Tibial artery (tissue), 4 donors: ENCODE measurements at regions not wholly inside any gene's neighbourhood (a gene's known extent, or its start where the extent isn't known, plus 50 kb on each side); places are given as distances from the start of the nearest gene placed in this dataset.

Experiments
- DNase-seq, 2 donors: peaks; one replicate each; pipeline ENCODE4 v3.0.0-alpha.2; 2019
- H3K27ac ChIP-seq, 2 donors: fragments of 200-600 bp; sonication (generic) in 1 of 2; 1 replicate in 1 of 2; 2 replicates in 1 of 2; pipeline ENCODE4 v1.5.1; 2018 to 2019; ENCODE audit warnings: mild to moderate bottlenecking in 1 of 2
- H3K27me3 ChIP-seq, 2 donors: fragments of 200-600 bp; sonication (generic) in 1 of 2; one replicate each; pipeline versions ENCODE4 v1.5.1 to v1.6.0; 2016 to 2019
- H3K36me3 ChIP-seq, 3 donors: fragments of 200-600 bp; sonication (generic) in 2 of 3; one replicate each; pipeline ENCODE4 v1.5.1; 2016 to 2019; ENCODE audit warnings: mild to moderate bottlenecking in 2 of 3
- H3K4me1 ChIP-seq, 4 donors: fragments of 200-600 bp; sonication (generic) in 2 of 4; 1 replicate in 3 of 4; 2 replicates in 1 of 4; pipeline ENCODE4 v1.5.1; 2016 to 2019
- H3K4me3 ChIP-seq, 2 donors: fragments of 200-600 bp; sonication (generic) in 1 of 2; 1 replicate in 1 of 2; 2 replicates in 1 of 2; pipeline ENCODE4 v1.5.1; 2018 to 2019; ENCODE audit warnings: mild to moderate bottlenecking in 2 of 2
- H3K9me3 ChIP-seq, 3 donors: fragments of 200-600 bp; sonication (generic) in 1 of 3; one replicate each; pipeline ENCODE4 v1.5.1; 2016 to 2019
- intact Hi-C: fragments of 100-400 bp; cut with DNase I; formaldehyde crosslinking; loops from one replicate; pipeline ENCODE4 v1.15.0; 2023; ENCODE audit warnings: low total_unique reads
- TF ChIP-seq, protein P1 (sequence below), 2 experiments: fragments of 200-600 bp in 1 of 2; fragments of 450-650 bp in 1 of 2; IDR thresholded peaks; one replicate each; pipeline ENCODE4 v1.5.1; 2017 to 2019; ENCODE audit warnings: antibody characterized with exemption in 2 of 2, mild to moderate bottlenecking in 1 of 2, moderate library complexity in 1 of 2

DNA sequence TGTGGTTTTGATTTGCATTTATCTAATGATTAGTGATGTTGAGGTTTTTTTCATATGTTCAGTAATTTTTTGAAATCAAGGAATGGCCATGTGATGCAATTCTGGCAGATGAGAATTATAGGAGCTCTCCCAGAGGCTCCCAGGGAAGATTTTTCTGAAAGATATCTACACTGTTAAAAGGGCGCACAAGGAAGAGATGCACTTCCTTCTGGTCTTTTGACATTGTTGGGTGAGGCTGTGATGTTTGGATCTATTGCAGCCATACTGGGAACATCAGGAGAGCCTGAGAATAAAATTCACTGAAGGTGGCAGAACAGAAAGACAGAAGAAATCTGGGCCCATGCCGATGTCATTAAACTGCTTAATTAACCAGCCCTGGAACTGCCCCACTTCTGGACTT, 108.5 kb downstream of the DDX1 start:
- Histone ChIP-seq H3K9me3 (no peaks in the 10 kb centered on the region), H3K4me3 (no peak overlapping the region), H3K27ac (no peak overlapping the region), H3K4me1 (no peaks in the 10 kb centered on the region), H3K27me3 (no peaks in the 10 kb centered on the region), H3K36me3 (no peaks in the 10 kb centered on the region)
- TF ChIP-seq, protein P1, sequence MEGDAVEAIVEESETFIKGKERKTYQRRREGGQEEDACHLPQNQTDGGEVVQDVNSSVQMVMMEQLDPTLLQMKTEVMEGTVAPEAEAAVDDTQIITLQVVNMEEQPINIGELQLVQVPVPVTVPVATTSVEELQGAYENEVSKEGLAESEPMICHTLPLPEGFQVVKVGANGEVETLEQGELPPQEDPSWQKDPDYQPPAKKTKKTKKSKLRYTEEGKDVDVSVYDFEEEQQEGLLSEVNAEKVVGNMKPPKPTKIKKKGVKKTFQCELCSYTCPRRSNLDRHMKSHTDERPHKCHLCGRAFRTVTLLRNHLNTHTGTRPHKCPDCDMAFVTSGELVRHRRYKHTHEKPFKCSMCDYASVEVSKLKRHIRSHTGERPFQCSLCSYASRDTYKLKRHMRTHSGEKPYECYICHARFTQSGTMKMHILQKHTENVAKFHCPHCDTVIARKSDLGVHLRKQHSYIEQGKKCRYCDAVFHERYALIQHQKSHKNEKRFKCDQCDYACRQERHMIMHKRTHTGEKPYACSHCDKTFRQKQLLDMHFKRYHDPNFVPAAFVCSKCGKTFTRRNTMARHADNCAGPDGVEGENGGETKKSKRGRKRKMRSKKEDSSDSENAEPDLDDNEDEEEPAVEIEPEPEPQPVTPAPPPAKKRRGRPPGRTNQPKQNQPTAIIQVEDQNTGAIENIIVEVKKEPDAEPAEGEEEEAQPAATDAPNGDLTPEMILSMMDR (IDR thresholded peaks at IDR 0.05): no peak
- intact Hi-C loops: no loop called here
- no peak for DNase-seq

DNA sequence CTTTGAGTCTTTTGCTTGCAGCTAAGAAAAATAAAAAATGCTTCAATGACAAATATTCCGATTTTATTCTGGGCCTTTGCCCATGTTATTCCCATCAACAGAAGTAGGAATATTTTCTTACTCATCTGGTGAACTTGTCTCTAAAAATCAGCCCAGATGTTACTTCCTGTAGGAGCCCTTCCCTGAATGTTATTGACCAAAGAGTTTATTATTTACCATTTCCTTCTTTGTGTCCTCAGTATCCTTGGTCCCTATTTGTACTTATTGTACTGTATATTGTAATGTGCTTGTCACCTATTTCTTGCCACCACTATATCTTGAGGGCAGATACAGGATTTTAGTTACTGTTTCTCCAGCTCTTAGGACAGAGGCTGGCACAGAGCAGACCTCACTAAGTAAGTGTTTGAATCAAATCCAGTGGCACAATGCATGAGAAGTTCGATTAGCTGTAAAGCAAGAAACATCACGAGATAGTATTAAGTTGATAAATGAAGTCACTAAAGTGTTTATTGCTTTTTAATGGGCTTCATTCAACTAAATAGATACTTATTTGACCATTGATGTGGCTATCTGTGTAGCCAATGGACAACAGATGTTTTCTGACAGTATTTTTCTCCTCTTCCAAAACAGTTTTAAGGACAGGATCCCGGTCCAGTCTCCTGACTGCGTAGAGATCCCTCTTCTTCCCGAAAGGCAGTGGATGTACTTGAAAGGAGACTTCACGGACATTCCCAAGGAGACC, 109.1 kb downstream of the DDX1 start:
- Histone ChIP-seq H3K36me3 (no peaks in the 10 kb centered on the region), H3K27ac (no peak overlapping the region), H3K4me1 (no peaks in the 10 kb centered on the region), H3K9me3 (no peaks in the 10 kb centered on the region), H3K27me3 (no peaks in the 10 kb centered on the region), H3K4me3 (no peak overlapping the region)
- intact Hi-C loops: no loop called here
- DNase-seq: no peak
- TF ChIP-seq, protein P1 (IDR thresholded peaks at IDR 0.05): no peak

DNA sequence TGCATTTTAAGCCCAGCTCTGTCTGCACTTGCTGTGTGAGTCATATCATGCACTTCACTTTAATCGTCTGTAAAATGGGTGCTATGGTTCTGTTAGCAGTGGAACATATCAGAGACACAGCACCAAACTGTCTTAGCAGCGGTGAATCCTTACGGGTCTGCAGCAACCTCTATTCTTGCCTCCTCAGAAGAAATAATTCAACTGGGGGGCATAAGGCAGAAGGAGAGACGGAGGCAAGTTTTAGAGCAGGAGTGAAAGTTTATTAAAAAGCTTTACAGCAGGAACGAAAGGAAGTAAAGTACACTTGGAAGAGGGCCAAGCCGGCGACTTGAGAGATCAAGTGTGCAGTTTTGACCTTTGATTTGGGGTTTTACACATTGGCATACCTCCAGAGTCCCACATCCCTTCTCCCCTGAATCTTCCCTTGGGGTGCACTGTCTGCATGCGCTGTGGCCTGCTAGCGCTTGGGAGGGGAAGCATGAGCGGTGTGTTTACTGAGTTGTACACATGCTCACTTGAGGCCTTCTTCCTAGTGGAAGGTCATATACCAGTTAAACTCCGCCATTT, 109.8 kb downstream of the DDX1 start:
- H3K27ac ChIP-seq: no peak overlapping the region
- no peak overlapping the region for H3K4me3 ChIP-seq
- TF ChIP-seq, protein P1 (IDR thresholded peaks at IDR 0.05): no peak
- H3K9me3 ChIP-seq: no peaks in the 10 kb centered on the region
- DNase-seq: no peak
- no peaks in the 10 kb centered on the region for H3K36me3 ChIP-seq
- intact Hi-C loops: no loop called here
- H3K27me3 ChIP-seq: no peaks in the 10 kb centered on the region
- H3K4me1 ChIP-seq: no peaks in the 10 kb centered on the region

DNA sequence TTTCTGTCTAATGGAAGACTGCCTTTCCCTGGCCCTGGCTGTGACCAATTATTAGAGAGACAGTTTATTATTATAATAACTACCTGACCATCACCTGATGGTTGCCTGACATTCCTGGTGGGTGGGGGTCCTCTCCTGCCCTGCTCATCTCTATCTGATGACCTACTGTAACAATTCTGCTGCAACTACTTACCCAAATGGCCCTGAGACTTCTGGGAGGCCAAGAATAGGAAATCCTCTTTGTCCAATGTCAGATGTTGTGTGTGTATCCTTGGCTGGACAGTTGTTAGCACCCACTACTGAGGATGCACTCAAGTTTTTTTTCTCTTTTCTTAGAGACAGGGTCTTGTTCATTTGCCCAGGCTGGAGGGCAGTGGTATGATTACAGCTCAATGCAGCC, 110.3 kb downstream of the DDX1 start:
- TF ChIP-seq, protein P1 (IDR thresholded peaks at IDR 0.05): no peak
- H3K9me3 ChIP-seq: no peaks in the 10 kb centered on the region

DNA sequence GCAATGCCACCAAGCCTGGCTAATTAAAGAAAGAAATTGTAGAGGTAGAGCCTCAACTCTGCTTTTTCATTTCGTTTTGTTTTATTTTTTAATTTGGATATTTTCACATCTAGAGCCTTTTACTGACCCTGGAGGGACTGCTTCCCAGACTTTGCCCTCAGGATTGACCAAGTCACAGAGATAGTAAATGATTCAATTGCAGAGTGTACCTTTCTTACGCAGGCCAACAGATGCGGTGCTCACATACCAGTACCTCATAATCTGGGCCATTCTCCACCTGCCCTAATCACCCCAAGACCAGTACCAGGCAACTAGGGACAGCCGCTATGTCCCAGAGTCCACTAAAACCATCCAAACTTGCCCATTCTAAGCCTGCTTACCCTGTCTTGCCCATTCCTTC, 110.8 kb downstream of the DDX1 start:
- no peak overlapping the region for H3K4me3 ChIP-seq
- TF ChIP-seq, protein P1 (IDR thresholded peaks at IDR 0.05): no peak
- H3K9me3 ChIP-seq: no peaks in the 10 kb centered on the region
- no peaks in the 10 kb centered on the region for H3K4me1 ChIP-seq
- no peaks in the 10 kb centered on the region for H3K36me3 ChIP-seq
- intact Hi-C loops: no loop called here
- H3K27ac ChIP-seq: no peak overlapping the region
- no peak for DNase-seq
- no peaks in the 10 kb centered on the region for H3K27me3 ChIP-seq

More for the DNA sequence above, 110.3 kb downstream of the DDX1 start:
- Histone ChIP-seq H3K36me3 (no peaks in the 10 kb centered on the region), H3K27ac (no peak overlapping the region), H3K4me3 (no peak overlapping the region), H3K4me1 (no peaks in the 10 kb centered on the region), H3K27me3 (no peaks in the 10 kb centered on the region)
- no peak for DNase-seq
- intact Hi-C loops: no loop called here
